GM18502 (cell line): ENCODE measurements at regions not wholly inside any gene's neighbourhood (a gene's known extent, or its start where the extent isn't known, plus 50 kb on each side); places are given as distances from the start of the nearest gene placed in this dataset.
"Not testable (repeated sequence)": the region's sequence is repeated elsewhere in the genome, so short reads cannot be mapped to it uniquely, and the experiment has no call there.

Source experiments
- ATAC-seq: cut with Tn5 transposase; IDR thresholded peaks from one replicate; pipeline ENCODE4 v1.9.1; 2021; ENCODE audit warnings: mild to moderate bottlenecking; ENCODE audit not compliant: unreplicated experiment, poor library complexity

- no peak for ATAC-seq
Observed at GRCh38 chr9:104980039-104980654, 52.2 kb upstream of the ABCA1 start.

GRCh38 chr9:104981543-104982129, 53.7 kb upstream of the ABCA1 start:
- no peak for ATAC-seq

- ATAC-seq: no peak
Observed at GRCh38 chr9:104982543-104982942, 54.6 kb upstream of the ABCA1 start.

- no peak for ATAC-seq
Observed at GRCh38 chr9:104983491-104983890, 55.5 kb upstream of the ABCA1 start.

GRCh38 chr9:104984121-104984520, 56.2 kb upstream of the ABCA1 start:
- no peak for ATAC-seq

- ATAC-seq: no peak
Observed at GRCh38 chr9:104984542-104984941, 56.6 kb upstream of the ABCA1 start.

- ATAC-seq: no peak
Observed at GRCh38 chr9:104984948-104985347, 57.0 kb upstream of the ABCA1 start.

- ATAC-seq: no peak
Observed at GRCh38 chr9:104986096-104986495, 58.1 kb upstream of the ABCA1 start.

- ATAC-seq: no peak
Observed at GRCh38 chr9:104987743-104988142, 59.8 kb upstream of the ABCA1 start.

GRCh38 chr9:104988539-104988938, 60.6 kb upstream of the ABCA1 start:
- no peak for ATAC-seq

- peak; percentile 89 for ATAC-seq
Observed at GRCh38 chr9:104991144-104991953, 63.4 kb upstream of the ABCA1 start.

GRCh38 chr9:104992659-104993058, 64.7 kb upstream of the ABCA1 start:
- no peak for ATAC-seq

- ATAC-seq: no peak
Observed at GRCh38 chr9:104993291-104993963, 65.5 kb upstream of the ABCA1 start.

- ATAC-seq: no peak
Observed at GRCh38 chr9:104997536-104997935, 69.6 kb upstream of the ABCA1 start.

- no peak for ATAC-seq
Observed at GRCh38 chr9:104999136-104999535, 71.2 kb upstream of the ABCA1 start.

- ATAC-seq: not testable (repeated sequence)
Observed at GRCh38 chr9:105000529-105000928, 72.6 kb upstream of the ABCA1 start.

GRCh38 chr9:105004466-105005090, 76.6 kb upstream of the ABCA1 start:
- ATAC-seq: no peak

GRCh38 chr9:105005186-105005585, 77.2 kb upstream of the ABCA1 start:
- no peak for ATAC-seq

- ATAC-seq: no peak
Observed at GRCh38 chr9:105006514-105006913, 78.6 kb upstream of the ABCA1 start.

- no peak for ATAC-seq
Observed at GRCh38 chr9:105007143-105007542, 79.2 kb upstream of the ABCA1 start.

- ATAC-seq: not testable (repeated sequence)
Observed at GRCh38 chr9:105010089-105010488, 82.1 kb upstream of the ABCA1 start.
